Activated naive CD4-positive, alpha-beta T cell treated with anti-CD3 and anti-CD28 coated beads, Interleukin-2, amount 50 U/mL, for 72 hours (primary cell): ENCODE measurements at regions not wholly inside any gene's neighbourhood (a gene's known extent, or its start where the extent isn't known, plus 50 kb on each side); places are given as distances from the start of the nearest gene placed in this dataset.

Experiments
- ATAC-seq, 2 donors: fragments of 150-1000 bp; cut with Tn5 transposase; 2 replicates each; pipeline ENCODE4 v1.10.0; 2021; ENCODE audit warnings: mild to moderate bottlenecking in 2 of 2, moderate library complexity in 2 of 2
- DNase-seq, 2 donors: peaks; one replicate each; pipeline ENCODE4 v3.0.0; 2021 to 2022; ENCODE audit warnings: low spot score in 2 of 2
- H3K27ac Mint-ChIP-seq, 2 donors: one replicate each; pipeline ENCODE4 v1.8.0; 2022; ENCODE audit warnings: mild to moderate bottlenecking in 2 of 2, mixed read lengths in 2 of 2
- H3K36me3 Mint-ChIP-seq, 2 donors: one replicate each; pipeline ENCODE4 v1.8.0; 2022; ENCODE audit warnings: mixed read lengths in 2 of 2
- H3K9me3 Mint-ChIP-seq, 2 donors: one replicate each; pipeline ENCODE4 v1.8.0; 2022; ENCODE audit warnings: mixed read lengths in 2 of 2

- Mint-ChIP-seq H3K36me3 (peaks cover 0 to 8% of the 10 kb centered on the region in 2 donors), H3K9me3 (no peaks in the 10 kb centered on the region), H3K27ac (no peak overlapping the region)
- ATAC-seq: no peak
- no peak for DNase-seq
These were observed 187.6 kb downstream of the DICER1 start for GRCh38 chr14:94969766-94970165.

- H3K9me3 Mint-ChIP-seq: no peaks in the 10 kb centered on the region
- ATAC-seq (no peak), DNase-seq (no peak)
- peaks cover 0 to 7% of the 10 kb centered on the region in 2 donors for H3K36me3 Mint-ChIP-seq
- H3K27ac Mint-ChIP-seq: no peak overlapping the region
These were observed 190.5 kb downstream of the DICER1 start for GRCh38 chr14:94966868-94967267.

GRCh38 chr14:94966344-94966743 lies 191.0 kb downstream of the DICER1 start:
- H3K36me3 Mint-ChIP-seq: peaks cover 0 to 2% of the 10 kb centered on the region in 2 donors
- no peaks in the 10 kb centered on the region for H3K9me3 Mint-ChIP-seq
- ATAC-seq (no peak), DNase-seq (no peak)
- no peak overlapping the region for H3K27ac Mint-ChIP-seq

GRCh38 chr14:94965551-94966313 lies 191.6 kb downstream of the DICER1 start:
- ATAC-seq (no peak), DNase-seq (no peak)
- no peaks in the 10 kb centered on the region for H3K9me3 Mint-ChIP-seq
- H3K36me3 Mint-ChIP-seq: no peaks in the 10 kb centered on the region
- H3K27ac Mint-ChIP-seq: no peak overlapping the region

GRCh38 chr14:94964931-94965330 lies 192.4 kb downstream of the DICER1 start:
- Mint-ChIP-seq H3K36me3 (no peaks in the 10 kb centered on the region), H3K27ac (no peak overlapping the region), H3K9me3 (no peaks in the 10 kb centered on the region)
- DNase-seq (no peak), ATAC-seq (no peak)

GRCh38 chr14:94964181-94964580 lies 193.1 kb downstream of the DICER1 start:
- Mint-ChIP-seq H3K27ac (no peak overlapping the region), H3K36me3 (no peaks in the 10 kb centered on the region), H3K9me3 (no peaks in the 10 kb centered on the region)
- ATAC-seq (no peak), DNase-seq (no peak)

- H3K27ac Mint-ChIP-seq: no peak overlapping the region
- H3K36me3 Mint-ChIP-seq: no peaks in the 10 kb centered on the region
- H3K9me3 Mint-ChIP-seq: no peaks in the 10 kb centered on the region
- DNase-seq (no peak), ATAC-seq (no peak)
These were observed 193.1 kb upstream of the GSC start for GRCh38 chr14:94963051-94963450.

GRCh38 chr14:94962166-94962575 lies 192.3 kb upstream of the GSC start:
- Mint-ChIP-seq H3K36me3 (no peaks in the 10 kb centered on the region), H3K9me3 (no peaks in the 10 kb centered on the region), H3K27ac (no peak overlapping the region)
- DNase-seq (no peak), ATAC-seq (no peak)

GRCh38 chr14:94961386-94962165 lies 191.7 kb upstream of the GSC start:
- no peak for ATAC-seq
- H3K36me3 Mint-ChIP-seq: no peaks in the 10 kb centered on the region
- no peak for DNase-seq
- H3K9me3 Mint-ChIP-seq: no peaks in the 10 kb centered on the region
- no peak overlapping the region for H3K27ac Mint-ChIP-seq

GRCh38 chr14:94960285-94961001 lies 190.5 kb upstream of the GSC start:
- H3K9me3 Mint-ChIP-seq: no peaks in the 10 kb centered on the region
- no peak overlapping the region for H3K27ac Mint-ChIP-seq
- ATAC-seq (no peak), DNase-seq (no peak)
- no peaks in the 10 kb centered on the region for H3K36me3 Mint-ChIP-seq

- no peaks in the 10 kb centered on the region for H3K36me3 Mint-ChIP-seq
- ATAC-seq: no peak
- DNase-seq: no peak
- no peak overlapping the region for H3K27ac Mint-ChIP-seq
- H3K9me3 Mint-ChIP-seq: no peaks in the 10 kb centered on the region
These were observed 183.8 kb upstream of the GSC start for GRCh38 chr14:94953541-94954260.

- no peak for ATAC-seq
- no peaks in the 10 kb centered on the region for H3K36me3 Mint-ChIP-seq
- no peaks in the 10 kb centered on the region for H3K9me3 Mint-ChIP-seq
- H3K27ac Mint-ChIP-seq: no peak overlapping the region
- no peak for DNase-seq
These were observed 182.2 kb upstream of the GSC start for GRCh38 chr14:94952097-94952496.

- DNase-seq (peak in 1 of 2 donors; percentile 35), ATAC-seq (peak; percentile 40 to 60)
- Mint-ChIP-seq H3K9me3 (no peaks in the 10 kb centered on the region), H3K27ac (no peak overlapping the region), H3K36me3 (no peaks in the 10 kb centered on the region)
These were observed 176.3 kb upstream of the GSC start for GRCh38 chr14:94946244-94946643.

GRCh38 chr14:94945615-94946014 lies 175.7 kb upstream of the GSC start:
- DNase-seq: peak in 1 of 2 donors; percentile 51
- no peaks in the 10 kb centered on the region for H3K36me3 Mint-ChIP-seq
- peak; percentile 57 to 62 for ATAC-seq
- no peaks in the 10 kb centered on the region for H3K9me3 Mint-ChIP-seq
- H3K27ac Mint-ChIP-seq: no peak overlapping the region

GRCh38 chr14:94944636-94945258 lies 174.8 kb upstream of the GSC start:
- Mint-ChIP-seq H3K27ac (no peak overlapping the region), H3K9me3 (no peaks in the 10 kb centered on the region), H3K36me3 (no peaks in the 10 kb centered on the region)
- ATAC-seq: no peak
- DNase-seq: no peak

- DNase-seq: no peak
- ATAC-seq: no peak
- no peaks in the 10 kb centered on the region for H3K9me3 Mint-ChIP-seq
- no peaks in the 10 kb centered on the region for H3K36me3 Mint-ChIP-seq
- no peak overlapping the region for H3K27ac Mint-ChIP-seq
These were observed 172.7 kb upstream of the GSC start for GRCh38 chr14:94942601-94943000.
